PC-3 (cell line): ENCODE measurements at regions not wholly inside any gene's neighbourhood (a gene's known extent, or its start where the extent isn't known, plus 50 kb on each side); places are given as distances from the start of the nearest gene placed in this dataset.

ENCODE experiments used
- CTCF ChIP-seq: fragments of 300-600 bp; sonication (generic); conservative IDR thresholded peaks from 2 replicates; pipeline ENCODE4 v1.5.1; 2017; ENCODE audit warnings: antibody characterized with exemption, low read depth, mild to moderate bottlenecking, low read length
- EZH2 ChIP-seq: fragments of 300-600 bp; sonication (generic); IDR thresholded peaks from one replicate; pipeline ENCODE4 v1.6.1; 2017; ENCODE audit warnings: antibody characterized with exemption, mild to moderate bottlenecking, low read length; ENCODE audit not compliant: unreplicated experiment
- EZH2phosphoT487 ChIP-seq: fragments of 300-600 bp; sonication (generic); IDR thresholded peaks from 2 replicates; pipeline ENCODE4 v1.6.1; 2018; ENCODE audit warnings: mild to moderate bottlenecking, antibody characterized with exemption, low read length, borderline replicate concordance

- TF ChIP-seq CTCF (no peak), EZH2 (no peak), EZH2phosphoT487 (no peak)
These were observed 80.3 kb upstream of the SRRM4 start for GRCh38 chr12:118900993-118901392.
